ENCODE measurements at regions not wholly inside any gene's neighbourhood (a gene's known extent, or its start where the extent isn't known, plus 50 kb on each side); places are given as distances from the start of the nearest gene placed in this dataset.

- TF ChIP-seq POLR2A (IDR thresholded peaks at IDR 0.05; ENCODE audit: borderline replicate concordance, extremely low read depth, insufficient read depth, insufficient read length), result no peak
- no peak for TF ChIP-seq FOSL1 (IDR thresholded peaks at IDR 0.05; ENCODE audit: low read depth)
- no peak for TF ChIP-seq EZH2phosphoT487 (IDR thresholded peaks at IDR 0.05; ENCODE audit: borderline replicate concordance)
- TF ChIP-seq EZH2 (IDR thresholded peaks at IDR 0.05), result no peak
- no peak for TF ChIP-seq CTCF (IDR thresholded peaks at IDR 0.05 in 2 of 3, conservative IDR thresholded peaks at IDR 0.05 in 1 of 3; ENCODE audit: borderline replicate concordance in 1 of 3, insufficient read depth in 1 of 3, low read depth in 2 of 3, low read length in 2 of 3)
- no peak for TF ChIP-seq ZNF274 (IDR thresholded peaks at IDR 0.05; ENCODE audit: low read depth, low read length)
Observed at GRCh38 chr20:57114290-57115005, 152.0 kb downstream of the BMP7 start.
